ENCODE measurements at regions not wholly inside any gene's neighbourhood (a gene's known extent, or its start where the extent isn't known, plus 50 kb on each side); places are given as distances from the start of the nearest gene placed in this dataset.

GRCh38 chr4:62457356-62457755 lies 1257.2 kb downstream of the ADGRL3 start:
- no peaks in the 10 kb centered on the region for H3K9me3 ChIP-seq (ENCODE audit: low read depth)
- H3K9me2 ChIP-seq (replicated peaks; ENCODE audit: insufficient read depth): no peaks in the 10 kb centered on the region
- no peaks in the 10 kb centered on the region for H3K36me3 ChIP-seq (replicated peaks; ENCODE audit: insufficient read depth, low read depth)
- no peaks in the 10 kb centered on the region for H3K4me1 ChIP-seq (ENCODE audit: insufficient read depth)
- WGBS (ENCODE audit: low lambda C conversion rate, missing lambda C conversion rate): 67% methylated on average over 5 of the region's 5 CpGs
- H3K4me2 ChIP-seq: no peak overlapping the region
- no peaks in the 10 kb centered on the region for H3K27me3 ChIP-seq
- no peak overlapping the region for H3K4me3 ChIP-seq
- no peak for DNase-seq (ENCODE audit: low spot score)
- H3K27ac ChIP-seq: no peak overlapping the region
- no peak overlapping the region for H2AFZ ChIP-seq
- TF ChIP-seq EZH2phosphoT487 (IDR thresholded peaks at IDR 0.05; ENCODE audit: low read depth, severe bottlenecking, unreplicated experiment) (no peak), EZH2 (IDR thresholded peaks at IDR 0.05; ENCODE audit: borderline replicate concordance) (no peak)
- no peaks in the 10 kb centered on the region for H4K20me1 ChIP-seq (ENCODE audit: insufficient read depth, poor library complexity, severe bottlenecking)
- H3K79me2 ChIP-seq: no peaks in the 10 kb centered on the region

DNA sequence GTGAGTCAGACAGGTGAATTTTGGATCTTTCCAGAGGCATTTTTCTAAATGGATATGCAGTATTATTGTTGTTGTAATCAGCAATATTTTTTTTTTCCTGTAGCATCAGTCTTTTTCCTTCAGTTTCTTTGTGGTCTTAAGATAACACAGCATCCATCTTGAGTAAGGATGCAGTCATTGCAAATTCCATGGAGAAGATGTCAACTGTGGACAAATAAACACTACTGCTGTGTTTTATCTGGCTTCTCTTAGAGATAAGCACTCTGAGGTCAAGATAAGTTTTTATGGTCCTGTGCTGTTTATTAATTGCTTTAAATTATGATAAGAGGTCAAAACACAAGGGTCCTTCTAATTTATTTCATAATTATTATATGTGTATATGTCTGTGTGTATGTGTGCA lies 1255.7 kb downstream of the ADGRL3 start:
- no peak for TF ChIP-seq EZH2 (IDR thresholded peaks at IDR 0.05; ENCODE audit: borderline replicate concordance)
- TF ChIP-seq EZH2phosphoT487 (IDR thresholded peaks at IDR 0.05; ENCODE audit: low read depth, severe bottlenecking, unreplicated experiment): no peak
- TF ChIP-seq, protein P1, sequence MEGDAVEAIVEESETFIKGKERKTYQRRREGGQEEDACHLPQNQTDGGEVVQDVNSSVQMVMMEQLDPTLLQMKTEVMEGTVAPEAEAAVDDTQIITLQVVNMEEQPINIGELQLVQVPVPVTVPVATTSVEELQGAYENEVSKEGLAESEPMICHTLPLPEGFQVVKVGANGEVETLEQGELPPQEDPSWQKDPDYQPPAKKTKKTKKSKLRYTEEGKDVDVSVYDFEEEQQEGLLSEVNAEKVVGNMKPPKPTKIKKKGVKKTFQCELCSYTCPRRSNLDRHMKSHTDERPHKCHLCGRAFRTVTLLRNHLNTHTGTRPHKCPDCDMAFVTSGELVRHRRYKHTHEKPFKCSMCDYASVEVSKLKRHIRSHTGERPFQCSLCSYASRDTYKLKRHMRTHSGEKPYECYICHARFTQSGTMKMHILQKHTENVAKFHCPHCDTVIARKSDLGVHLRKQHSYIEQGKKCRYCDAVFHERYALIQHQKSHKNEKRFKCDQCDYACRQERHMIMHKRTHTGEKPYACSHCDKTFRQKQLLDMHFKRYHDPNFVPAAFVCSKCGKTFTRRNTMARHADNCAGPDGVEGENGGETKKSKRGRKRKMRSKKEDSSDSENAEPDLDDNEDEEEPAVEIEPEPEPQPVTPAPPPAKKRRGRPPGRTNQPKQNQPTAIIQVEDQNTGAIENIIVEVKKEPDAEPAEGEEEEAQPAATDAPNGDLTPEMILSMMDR (IDR thresholded peaks at IDR 0.05; ENCODE audit: poor library complexity): no peak
- Histone ChIP-seq H2AFZ (no peak overlapping the region), H3K9me2 (replicated peaks; ENCODE audit: insufficient read depth) (no peaks in the 10 kb centered on the region), H3K4me3 (no peak overlapping the region), H3K27me3 (no peaks in the 10 kb centered on the region), H3K9me3 (ENCODE audit: low read depth) (no peaks in the 10 kb centered on the region), H3K79me2 (no peaks in the 10 kb centered on the region), H3K4me2 (no peak overlapping the region), H4K20me1 (ENCODE audit: insufficient read depth, poor library complexity, severe bottlenecking) (no peaks in the 10 kb centered on the region), H3K4me1 (ENCODE audit: insufficient read depth) (no peaks in the 10 kb centered on the region), H3K36me3 (replicated peaks; ENCODE audit: insufficient read depth, low read depth) (no peaks in the 10 kb centered on the region), H3K27ac (no peak overlapping the region)
- no peak for DNase-seq (ENCODE audit: low spot score)

DNA sequence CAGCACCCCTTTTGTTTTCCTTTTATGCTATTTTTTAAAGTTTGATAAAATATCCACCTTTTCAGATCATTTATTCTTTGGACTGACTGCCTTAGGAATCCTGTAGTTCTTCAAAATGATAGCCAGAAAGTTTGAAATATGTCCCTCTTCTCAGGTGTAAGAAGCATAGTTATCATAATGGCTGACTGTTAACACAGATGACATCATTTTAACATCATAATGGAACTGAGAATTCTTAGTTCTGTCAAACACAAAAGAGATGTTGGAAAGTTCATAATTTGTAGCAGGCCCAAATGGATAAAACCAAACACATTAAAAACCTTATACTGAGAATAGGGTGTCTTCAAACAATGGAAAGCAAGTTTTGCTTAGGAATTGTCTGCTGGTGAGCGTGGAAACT lies 1254.4 kb downstream of the ADGRL3 start:
- Histone ChIP-seq H3K36me3 (replicated peaks; ENCODE audit: insufficient read depth, low read depth) (no peaks in the 10 kb centered on the region), H3K79me2 (no peaks in the 10 kb centered on the region), H3K4me3 (no peak overlapping the region), H3K4me1 (ENCODE audit: insufficient read depth) (no peaks in the 10 kb centered on the region), H3K9me2 (replicated peaks; ENCODE audit: insufficient read depth) (no peaks in the 10 kb centered on the region), H3K27me3 (no peaks in the 10 kb centered on the region), H3K27ac (no peak overlapping the region), H3K4me2 (no peak overlapping the region), H2AFZ (no peak overlapping the region), H4K20me1 (ENCODE audit: insufficient read depth, poor library complexity, severe bottlenecking) (no peaks in the 10 kb centered on the region), H3K9me3 (ENCODE audit: low read depth) (no peaks in the 10 kb centered on the region)
- DNase-seq (ENCODE audit: low spot score): no peak
- TF ChIP-seq EZH2 (IDR thresholded peaks at IDR 0.05; ENCODE audit: borderline replicate concordance) (no peak), EZH2phosphoT487 (IDR thresholded peaks at IDR 0.05; ENCODE audit: low read depth, severe bottlenecking, unreplicated experiment) (no peak)
- TF ChIP-seq, protein P1 (IDR thresholded peaks at IDR 0.05; ENCODE audit: poor library complexity): no peak
- 88% methylated on average over 1 of the region's 1 CpG for WGBS (ENCODE audit: low lambda C conversion rate, missing lambda C conversion rate)

- TF ChIP-seq EZH2 (IDR thresholded peaks at IDR 0.05; ENCODE audit: borderline replicate concordance) (no peak), EZH2phosphoT487 (IDR thresholded peaks at IDR 0.05; ENCODE audit: low read depth, severe bottlenecking, unreplicated experiment) (no peak)
- TF ChIP-seq, protein P1 (IDR thresholded peaks at IDR 0.05; ENCODE audit: poor library complexity): no peak
- H3K36me3 ChIP-seq (replicated peaks; ENCODE audit: insufficient read depth, low read depth): no peaks in the 10 kb centered on the region
- no peak overlapping the region for H2AFZ ChIP-seq
- DNase-seq (ENCODE audit: low spot score): no peak
- H4K20me1 ChIP-seq (ENCODE audit: insufficient read depth, poor library complexity, severe bottlenecking): no peaks in the 10 kb centered on the region
- H3K4me1 ChIP-seq (ENCODE audit: insufficient read depth): no peaks in the 10 kb centered on the region
- no peak overlapping the region for H3K4me2 ChIP-seq
- H3K9me3 ChIP-seq (ENCODE audit: low read depth): no peaks in the 10 kb centered on the region
- H3K27me3 ChIP-seq: no peaks in the 10 kb centered on the region
- no peaks in the 10 kb centered on the region for H3K9me2 ChIP-seq (replicated peaks; ENCODE audit: insufficient read depth)
- H3K4me3 ChIP-seq: no peak overlapping the region
- no peaks in the 10 kb centered on the region for H3K79me2 ChIP-seq
- H3K27ac ChIP-seq: no peak overlapping the region
Observed at GRCh38 chr4:62450740-62451139, 1250.6 kb downstream of the ADGRL3 start.
